Activated CD8-positive, alpha-beta memory T cell treated with anti-CD3 and anti-CD28 coated beads, Interleukin-2, amount 50 U/mL, for 24 hours (primary cell): ENCODE measurements at regions not wholly inside any gene's neighbourhood (a gene's known extent, or its start where the extent isn't known, plus 50 kb on each side); places are given as distances from the start of the nearest gene placed in this dataset.

Experiments used
- DNase-seq: peaks from one replicate; pipeline ENCODE4 v3.0.0-alpha.2; 2020; ENCODE audit errors: extremely low read depth

- no peak for DNase-seq
Measured at GRCh38 chr14:66115740-66116502, 370.2 kb upstream of the CCDC196 start.

- DNase-seq = no peak
Measured at GRCh38 chr14:66116732-66117131, 369.4 kb upstream of the CCDC196 start.

- no peak for DNase-seq
Measured at GRCh38 chr14:66117600-66117999, 368.6 kb upstream of the CCDC196 start.

- DNase-seq = no peak
Measured at GRCh38 chr14:66119606-66120231, 366.5 kb upstream of the CCDC196 start.

- DNase-seq = no peak
Measured at GRCh38 chr14:66120402-66120801, 365.8 kb upstream of the CCDC196 start.

- DNase-seq = no peak
Measured at GRCh38 chr14:66121859-66122258, 364.3 kb upstream of the CCDC196 start.

- no peak for DNase-seq
Measured at GRCh38 chr14:66129224-66129623, 356.9 kb upstream of the CCDC196 start.

GRCh38 chr14:66131111-66131510 lies 355.1 kb upstream of the CCDC196 start:
- no peak for DNase-seq

GRCh38 chr14:66133666-66134065 lies 352.5 kb upstream of the CCDC196 start:
- DNase-seq = no peak

GRCh38 chr14:66135831-66136230 lies 350.3 kb upstream of the CCDC196 start:
- DNase-seq = no peak

GRCh38 chr14:66137081-66137480 lies 349.1 kb upstream of the CCDC196 start:
- no peak for DNase-seq

GRCh38 chr14:66139432-66139831 lies 346.7 kb upstream of the CCDC196 start:
- no peak for DNase-seq

GRCh38 chr14:66140213-66140918 lies 345.8 kb upstream of the CCDC196 start:
- no peak for DNase-seq

- DNase-seq = no peak
Measured at GRCh38 chr14:66140963-66141362, 345.2 kb upstream of the CCDC196 start.

- DNase-seq = no peak
Measured at GRCh38 chr14:66141733-66142132, 344.4 kb upstream of the CCDC196 start.

GRCh38 chr14:66143387-66144112 lies 342.6 kb upstream of the CCDC196 start:
- DNase-seq = no peak

- no peak for DNase-seq
Measured at GRCh38 chr14:66152302-66152701, 333.9 kb upstream of the CCDC196 start.

- DNase-seq = no peak
Measured at GRCh38 chr14:66152747-66153146, 333.4 kb upstream of the CCDC196 start.

GRCh38 chr14:66163023-66163422 lies 323.1 kb upstream of the CCDC196 start:
- DNase-seq = no peak

GRCh38 chr14:66165337-66165736 lies 320.8 kb upstream of the CCDC196 start:
- DNase-seq = no peak

GRCh38 chr14:66174453-66174891 lies 311.7 kb upstream of the CCDC196 start:
- DNase-seq = no peak

GRCh38 chr14:66177935-66178334 lies 308.2 kb upstream of the CCDC196 start:
- DNase-seq = no peak
